HG02759 (cell line): ENCODE measurements at regions not wholly inside any gene's neighbourhood (a gene's known extent, or its start where the extent isn't known, plus 50 kb on each side); places are given as distances from the start of the nearest gene placed in this dataset.

Source experiments
- ATAC-seq: cut with Tn5 transposase; IDR thresholded peaks from one replicate; pipeline ENCODE4 v1.9.1; 2021; ENCODE audit warnings: mild to moderate bottlenecking, moderate library complexity; ENCODE audit not compliant: unreplicated experiment

DNA sequence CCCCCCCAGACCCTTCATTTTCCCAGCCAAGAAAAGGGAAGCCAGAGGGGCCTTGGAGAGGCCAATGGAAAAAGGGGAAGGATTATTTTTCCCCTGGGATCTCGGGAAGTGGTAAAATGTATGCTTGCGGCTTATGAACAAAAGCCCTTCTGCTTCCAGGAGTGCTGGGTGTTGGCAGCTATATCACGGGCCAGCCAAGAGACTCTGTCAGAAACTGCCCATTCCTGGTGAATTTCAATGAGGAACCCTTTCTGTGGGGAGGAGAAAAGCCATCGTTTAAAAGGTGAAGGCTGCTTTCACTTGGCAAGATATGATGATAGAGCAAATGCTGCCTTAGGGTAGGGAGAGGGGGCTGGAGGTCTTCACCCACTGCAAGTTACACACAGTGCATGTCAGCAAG is 69.7 kb upstream of the ZC3H12A start:
- no peak for ATAC-seq

DNA sequence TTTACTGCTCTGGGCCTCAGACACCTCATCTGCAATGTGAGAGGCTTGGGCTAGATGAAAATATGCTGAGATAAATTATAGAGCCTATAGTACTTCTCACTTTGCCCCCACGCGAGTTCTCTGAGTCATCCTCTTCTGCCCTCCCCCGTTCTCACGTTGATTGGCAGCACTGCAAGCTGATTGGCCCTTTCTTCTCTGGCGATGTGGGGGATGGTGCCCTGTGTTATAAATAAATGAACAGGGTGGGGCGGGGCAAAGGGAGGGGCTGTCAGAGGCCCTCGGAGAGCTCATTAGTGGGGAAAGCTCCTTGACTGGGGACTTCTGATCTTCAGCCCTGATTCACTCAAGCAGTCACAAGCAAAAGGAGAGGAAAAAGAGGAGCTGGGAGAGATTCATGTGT is 64.3 kb upstream of the ZC3H12A start:
- no peak for ATAC-seq

DNA sequence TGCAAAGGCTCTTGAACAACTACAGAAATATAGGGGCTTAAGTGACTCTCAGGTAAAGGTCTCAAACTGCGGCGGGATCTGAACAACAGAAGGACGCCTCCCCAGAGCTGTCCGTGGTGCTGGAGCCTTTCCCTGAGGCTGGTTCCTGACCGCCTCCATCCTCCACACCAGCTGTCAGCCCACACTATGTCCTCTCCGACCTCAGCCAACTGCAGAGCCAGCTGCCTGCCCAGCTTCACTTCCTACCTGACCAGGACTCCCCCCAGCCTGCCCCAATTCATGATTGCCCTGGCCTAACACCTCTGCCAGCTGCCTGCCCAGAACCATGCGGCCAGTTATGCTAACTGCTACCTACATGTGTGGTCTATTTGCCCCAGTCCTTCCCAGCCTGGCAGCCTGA is 63.6 kb upstream of the ZC3H12A start:
- no peak for ATAC-seq

DNA sequence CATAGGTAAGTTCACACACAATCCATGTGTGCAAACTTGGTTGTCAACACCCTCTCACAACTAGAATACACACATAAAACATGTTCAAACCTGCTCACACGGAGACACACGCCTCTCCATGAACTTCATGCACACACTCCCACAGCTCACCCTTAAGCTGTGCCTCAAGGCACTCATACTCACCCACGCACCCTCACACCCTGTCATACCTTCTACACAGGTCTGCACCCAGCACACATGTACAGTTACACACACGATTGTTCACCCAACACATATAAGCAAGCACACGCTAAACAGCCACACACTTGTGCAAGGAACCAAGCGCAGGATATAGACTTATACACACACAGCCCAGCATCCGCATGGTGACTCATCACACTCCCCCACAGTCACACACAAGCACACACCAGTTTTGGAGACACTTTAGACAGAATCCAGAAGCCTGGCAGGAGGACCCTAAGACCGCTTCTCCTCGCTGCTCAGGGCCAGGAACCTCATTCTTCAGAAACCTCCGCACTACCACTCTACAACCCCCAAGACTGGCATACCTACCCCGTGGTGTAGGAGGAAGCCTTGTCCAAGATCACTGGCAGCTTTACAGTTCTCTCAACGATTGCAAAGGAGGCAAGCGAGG is 58.7 kb upstream of the ZC3H12A start:
- no peak for ATAC-seq

DNA sequence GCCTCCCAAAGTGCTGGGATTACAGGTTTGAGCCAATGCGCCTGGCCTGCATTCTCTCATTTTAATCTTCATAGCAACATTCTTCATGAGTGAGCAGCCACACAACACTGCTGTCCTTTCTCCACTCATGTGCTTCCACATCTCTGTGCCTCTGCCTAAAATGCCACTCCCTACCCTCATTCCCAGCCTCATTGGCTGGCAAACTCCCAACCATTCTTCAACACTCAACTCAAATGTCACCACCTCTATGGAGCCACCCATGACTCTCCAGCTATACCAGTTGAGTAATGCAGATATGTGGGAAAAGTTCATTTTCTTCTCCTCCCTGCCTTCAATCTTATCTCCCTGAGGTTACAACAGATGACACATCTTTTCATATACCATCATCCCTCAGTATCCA is 53.9 kb upstream of the ZC3H12A start:
- ATAC-seq = no peak

DNA sequence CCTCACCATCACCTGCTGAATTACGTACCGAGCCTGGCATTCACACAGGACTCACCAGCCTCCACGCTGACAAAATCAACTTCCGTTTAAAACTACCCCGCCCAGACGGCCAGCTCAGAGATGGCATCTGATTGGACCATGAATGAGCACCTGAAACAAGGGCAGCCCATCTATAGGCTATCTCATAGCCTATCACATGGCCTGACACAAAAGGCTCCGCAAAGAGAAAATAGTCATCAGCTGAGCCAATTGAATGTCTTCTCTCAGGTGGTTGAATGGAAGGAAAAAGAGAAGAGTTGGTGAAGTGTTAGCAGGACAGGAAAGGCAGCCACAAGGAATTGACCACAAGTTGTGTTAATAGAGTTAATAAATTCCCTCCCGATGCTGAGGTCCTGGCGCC is 50.6 kb upstream of the ZC3H12A start:
- no peak for ATAC-seq

DNA sequence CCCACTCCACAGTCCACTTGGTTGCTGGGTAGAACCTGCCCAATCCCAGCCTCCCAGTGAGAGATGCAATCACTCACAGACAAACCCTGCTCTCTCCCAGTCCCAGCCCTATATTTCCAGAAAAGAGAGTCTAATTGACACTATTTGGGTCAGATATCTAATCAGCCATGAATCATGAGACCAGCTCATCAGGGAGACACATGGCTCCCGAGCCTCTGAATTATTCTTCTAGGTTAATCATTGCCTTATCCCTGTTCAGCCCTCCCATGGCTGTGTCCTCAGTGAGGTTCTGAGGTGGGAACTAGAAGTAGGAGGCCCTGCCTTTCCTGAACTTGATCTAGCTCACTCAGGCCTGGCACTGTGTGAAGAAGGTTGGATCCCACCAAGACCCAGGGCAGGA is 49.9 kb upstream of the ZC3H12A start:
- ATAC-seq = no peak
